IMR-90 (cell line): ENCODE measurements at regions not wholly inside any gene's neighbourhood (a gene's known extent, or its start where the extent isn't known, plus 50 kb on each side); places are given as distances from the start of the nearest gene placed in this dataset.

Source experiments
- ATAC-seq: fragments of 200-7000 bp; cut with Tn5 transposase; 2 replicates; pipeline ENCODE4 v1.9.1; 2020; ENCODE audit warnings: low read depth, mild to moderate bottlenecking, moderate library complexity
- BruUV-seq: library from RNA; stranded (reverse); fragments of 400-500 nt; replicated peaks from 2 replicates; lab custom pipeline; 2021; lab: Mats Ljungman, UMichigan
- CTCF ChIA-PET: fragments of 300-600 bp; formaldehyde crosslinking; extraction: SDS; loops from one replicate; lab custom pipeline; 2021; ENCODE audit warnings: antibody characterized with exemption; lab: Yijun Ruan, JAX
- POLR2A ChIA-PET: fragments of 300-600 bp; sonication (Branson Sonifier 250); formaldehyde crosslinking; loops from one replicate; lab custom pipeline; 2022; ENCODE audit warnings: antibody characterized with exemption; ENCODE audit not compliant: unreplicated experiment; lab: Charles Lee
- DNase-seq: peaks from one replicate; pipeline ENCODE4 v3.0.0; 2013
- H2AFZ ChIP-seq: replicated peaks from 2 replicates; pipeline ENCODE3; 2013; ENCODE audit warnings: low read length, mild to moderate bottlenecking; ENCODE audit not compliant: poor library complexity
- H2AK5ac ChIP-seq: 2 replicates; pipeline ENCODE4 v1.6.1; 2013; ENCODE audit warnings: low read depth, low read length, inconsistent platforms
- H2AK9ac ChIP-seq: replicated peaks from 2 replicates; pipeline ENCODE3; 2013; ENCODE audit warnings: mild to moderate bottlenecking, low read depth, low read length, moderate library complexity; ENCODE audit not compliant: poor library complexity
- H2BK120ac ChIP-seq: 2 replicates; pipeline ENCODE4 v1.6.1; 2013; ENCODE audit warnings: low read depth, low read length, inconsistent platforms
- H2BK15ac ChIP-seq: 3 replicates; pipeline ENCODE4 v1.6.1; 2013; ENCODE audit warnings: low read depth, low read length, inconsistent platforms
- H2BK20ac ChIP-seq: 2 replicates; pipeline ENCODE4 v1.6.1; 2013; ENCODE audit warnings: low read depth, mild to moderate bottlenecking, inconsistent platforms, low read length, moderate library complexity
- H2BK5ac ChIP-seq: 2 replicates; pipeline ENCODE4 v1.6.1; 2013; ENCODE audit warnings: mild to moderate bottlenecking, low read depth, low read length, inconsistent platforms; ENCODE audit not compliant: poor library complexity, severe bottlenecking
- H3K14ac ChIP-seq: replicated peaks from 2 replicates; pipeline ENCODE4 v1.6.1; 2013; ENCODE audit warnings: low read depth, low read length, inconsistent platforms
- H3K18ac ChIP-seq: 2 replicates; pipeline ENCODE4 v1.6.1; 2013; ENCODE audit warnings: low read depth, low read length, control low read depth
- H3K23ac ChIP-seq: 2 replicates; pipeline ENCODE4 v1.6.1; 2013; ENCODE audit warnings: low read depth, low read length, inconsistent platforms
- H3K27ac ChIP-seq: 2 replicates; pipeline ENCODE4 v1.5.1; 2013; ENCODE audit warnings: mild to moderate bottlenecking, control low read depth, low read length; ENCODE audit not compliant: insufficient read depth
- H3K27me3 ChIP-seq: 2 replicates; pipeline ENCODE4 v1.6.1; 2013; ENCODE audit warnings: low read length; ENCODE audit not compliant: control insufficient read depth, insufficient read depth
- H3K36me3 ChIP-seq: 2 replicates; pipeline ENCODE4 v1.6.1; 2013; ENCODE audit warnings: low read length, mixed read lengths; ENCODE audit not compliant: control insufficient read depth, insufficient read depth
- H3K4ac ChIP-seq: 2 replicates; pipeline ENCODE4 v1.6.1; 2013; ENCODE audit warnings: low read depth, low read length, inconsistent platforms
- H3K4me1 ChIP-seq: 2 replicates; pipeline ENCODE4 v1.6.1; 2013; ENCODE audit warnings: low read length, mixed read lengths; ENCODE audit not compliant: control insufficient read depth, insufficient read depth
- H3K4me2 ChIP-seq: 2 replicates; pipeline ENCODE4 v1.6.1; 2013; ENCODE audit warnings: low read depth, mild to moderate bottlenecking, control low read depth, low read length, moderate library complexity
- H3K4me3 ChIP-seq: 2 replicates; pipeline ENCODE4 v1.5.1; 2013; ENCODE audit warnings: low read depth, mild to moderate bottlenecking, control low read depth, low read length, moderate library complexity; ENCODE audit not compliant: insufficient read depth
- H3K56ac ChIP-seq: 2 replicates; pipeline ENCODE4 v1.6.1; 2013; ENCODE audit warnings: low read length, inconsistent platforms; ENCODE audit not compliant: insufficient read depth; ENCODE audit errors: extremely low read depth
- H3K79me1 ChIP-seq, 2 experiments: 2 replicates each; pipeline ENCODE4 v1.6.1; 2013; ENCODE audit warnings: low read length in 2 of 2, inconsistent platforms in 1 of 2, low read depth in 1 of 2
- H3K9ac ChIP-seq: 2 replicates; pipeline ENCODE4 v1.6.1; 2013; ENCODE audit warnings: low read depth, low read length, control low read depth
- H3K9me1 ChIP-seq: 2 replicates; pipeline ENCODE4 v1.6.1; 2013; ENCODE audit warnings: low read length, inconsistent platforms; ENCODE audit not compliant: insufficient read depth
- H3K9me3 ChIP-seq: 2 replicates; pipeline ENCODE4 v1.6.1; 2013; ENCODE audit warnings: low read length; ENCODE audit not compliant: control insufficient read depth, insufficient read depth
- H4K20me1 ChIP-seq: 2 replicates; pipeline ENCODE4 v1.6.1; 2013; ENCODE audit warnings: low read length, inconsistent platforms; ENCODE audit not compliant: insufficient read depth
- H4K5ac ChIP-seq: 2 replicates; pipeline ENCODE4 v1.6.1; 2013; ENCODE audit warnings: mild to moderate bottlenecking, low read depth, low read length, control low read depth
- H4K8ac ChIP-seq, 2 experiments: 2 replicates each; pipeline ENCODE4 v1.6.1; 2013; ENCODE audit warnings: low read depth in 2 of 2, low read length in 2 of 2, control low read depth in 1 of 2, inconsistent platforms in 1 of 2
- H4K91ac ChIP-seq: 2 replicates; pipeline ENCODE4 v1.6.1; 2013; ENCODE audit warnings: low read depth, low read length, inconsistent platforms; ENCODE audit not compliant: insufficient read depth
- BHLHE40 ChIP-seq: fragments of 150-350 bp; IDR thresholded peaks from 2 replicates; pipeline ENCODE4 v1.6.1; 2016; ENCODE audit warnings: mild to moderate bottlenecking, low read depth, low read length
- CEBPB ChIP-seq: IDR thresholded peaks from 2 replicates; pipeline ENCODE4 v1.6.1; 2012; ENCODE audit warnings: low read depth, low read length, improper control_type of control experiment
- CHD1 ChIP-seq: IDR thresholded peaks from 2 replicates; pipeline ENCODE4 v1.6.1; 2012; ENCODE audit warnings: low read depth, low read length, improper control_type of control experiment
- MAFK ChIP-seq: IDR thresholded peaks from 2 replicates; pipeline ENCODE4 v1.6.1; 2012; ENCODE audit warnings: low read depth, low read length, improper control_type of control experiment
- POLR2A ChIP-seq: IDR thresholded peaks from 2 replicates; pipeline ENCODE4 v1.6.1; 2012; ENCODE audit warnings: mild to moderate bottlenecking, low read depth, low read length
- RAD21 ChIP-seq: IDR thresholded peaks from 2 replicates; pipeline ENCODE4 v1.6.1; 2012; ENCODE audit warnings: low read length, improper control_type of control experiment
- RFX5 ChIP-seq: IDR thresholded peaks from 2 replicates; pipeline ENCODE4 v1.8.0; 2012; ENCODE audit warnings: low read depth, mild to moderate bottlenecking, low read length, moderate library complexity
- WGBS, 2 experiments: methylation state at CpG; one replicate each; pipeline versions ENCODE4 v1.1.5 to v1.1.7; 2013; ENCODE audit warnings: missing lambda C conversion rate in 2 of 2; ENCODE audit not compliant: insufficient read length in 1 of 2; ENCODE audit errors: extremely low coverage in 2 of 2; 5-methylcytosine and 5-hydroxymethylcytosine counted together
- dilution Hi-C: fragments of 300-500 bp; cut with HindIII; formaldehyde crosslinking; loops from one replicate; pipeline ENCODE4 v1.14.3; 2018; ENCODE audit warnings: low sequenced_read_pairs; ENCODE audit not compliant: unreplicated experiment
- in situ Hi-C: fragments of 300-500 bp; cut with MboI; formaldehyde crosslinking; loops from 3 replicates; pipeline ENCODE4 v1.14.3; 2019; ENCODE audit warnings: low sequenced_read_pairs, inconsistent platforms, mixed read lengths
- intact Hi-C: fragments of 100-400 bp; cut with micrococcal nuclease; formaldehyde crosslinking; loops from 2 replicates; pipeline ENCODE4 v1.10.0; 2022
- TF ChIP-seq, protein P1 (sequence below): fragments of 150-350 bp; IDR thresholded peaks from 2 replicates; pipeline ENCODE4 v1.6.1; 2016; ENCODE audit warnings: low read depth, mild to moderate bottlenecking, low read length, moderate library complexity, borderline replicate concordance
- TF ChIP-seq, protein P2 (sequence below): fragments of 150-350 bp; IDR thresholded peaks from 2 replicates; pipeline ENCODE4 v1.6.1; 2017; ENCODE audit warnings: mild to moderate bottlenecking, antibody characterized with exemption, low read length, low read depth

DNA sequence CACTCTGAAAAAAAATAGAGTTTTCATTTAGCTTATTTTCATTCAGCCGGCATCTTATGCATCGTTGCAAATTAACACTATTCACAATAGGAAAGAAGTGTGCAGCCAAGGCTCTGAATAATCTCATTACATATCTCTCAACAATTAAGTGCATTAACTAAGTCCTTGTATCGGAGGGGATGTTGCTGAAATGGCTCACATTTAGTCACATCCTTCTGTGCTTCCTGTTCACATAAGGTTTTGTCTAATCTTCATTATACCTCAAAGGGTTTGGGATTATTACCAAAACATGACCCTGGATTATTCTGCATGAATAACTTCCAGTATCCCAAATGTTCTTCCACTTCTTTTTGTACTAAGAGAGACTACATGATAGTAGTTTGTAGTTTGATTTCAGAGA lies 278.0 kb upstream of the GRIA1 start:
- dilution Hi-C loops: no loop called here
- no peak overlapping the region for H3K18ac ChIP-seq

More for the DNA sequence above, 278.0 kb upstream of the GRIA1 start:
- no peaks in the 10 kb centered on the region for H3K9me1 ChIP-seq
- no CpG with 5 or more reads among the region's 3 CpGs for WGBS, 2 experiments
- H3K14ac ChIP-seq: no peak overlapping the region
- no peak overlapping the region for H3K4me3 ChIP-seq
- no peak overlapping the region for H3K27ac ChIP-seq
- no peak overlapping the region for H4K8ac ChIP-seq
- H3K79me1 ChIP-seq: no peaks in the 10 kb centered on the region
- H3K36me3 ChIP-seq: no peaks in the 10 kb centered on the region
- H3K56ac ChIP-seq: no peak overlapping the region
- DNase-seq (no peak), ATAC-seq (no peak)
- no peak overlapping the region for H2BK20ac ChIP-seq
- no peaks in the 10 kb centered on the region for H4K20me1 ChIP-seq
- ChIA-PET CTCF (no interaction called here), POLR2A (no interaction called here)
- H3K23ac ChIP-seq: no peak overlapping the region
- H2AK9ac ChIP-seq: no peak overlapping the region
- in situ Hi-C loops: no loop called here
- BruUV-seq: no TSS peak
- H3K27me3 ChIP-seq: no peaks in the 10 kb centered on the region
- H3K9ac ChIP-seq: no peak overlapping the region
- no peak overlapping the region for H2AFZ ChIP-seq
- no peak overlapping the region for H2BK120ac ChIP-seq
- H3K4ac ChIP-seq: no peak overlapping the region
- peaks cover 16% of the 10 kb centered on the region for H3K9me3 ChIP-seq
- H3K4me1 ChIP-seq: no peaks in the 10 kb centered on the region
- TF ChIP-seq RAD21: no peak
- TF ChIP-seq, protein P1, sequence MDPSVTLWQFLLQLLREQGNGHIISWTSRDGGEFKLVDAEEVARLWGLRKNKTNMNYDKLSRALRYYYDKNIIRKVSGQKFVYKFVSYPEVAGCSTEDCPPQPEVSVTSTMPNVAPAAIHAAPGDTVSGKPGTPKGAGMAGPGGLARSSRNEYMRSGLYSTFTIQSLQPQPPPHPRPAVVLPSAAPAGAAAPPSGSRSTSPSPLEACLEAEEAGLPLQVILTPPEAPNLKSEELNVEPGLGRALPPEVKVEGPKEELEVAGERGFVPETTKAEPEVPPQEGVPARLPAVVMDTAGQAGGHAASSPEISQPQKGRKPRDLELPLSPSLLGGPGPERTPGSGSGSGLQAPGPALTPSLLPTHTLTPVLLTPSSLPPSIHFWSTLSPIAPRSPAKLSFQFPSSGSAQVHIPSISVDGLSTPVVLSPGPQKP: no peak
- no peak for TF ChIP-seq MAFK
- no peak for TF ChIP-seq CEBPB
- TF ChIP-seq BHLHE40: no peak
- TF ChIP-seq RFX5: no peak
- TF ChIP-seq CHD1: no peak
- TF ChIP-seq, protein P2, sequence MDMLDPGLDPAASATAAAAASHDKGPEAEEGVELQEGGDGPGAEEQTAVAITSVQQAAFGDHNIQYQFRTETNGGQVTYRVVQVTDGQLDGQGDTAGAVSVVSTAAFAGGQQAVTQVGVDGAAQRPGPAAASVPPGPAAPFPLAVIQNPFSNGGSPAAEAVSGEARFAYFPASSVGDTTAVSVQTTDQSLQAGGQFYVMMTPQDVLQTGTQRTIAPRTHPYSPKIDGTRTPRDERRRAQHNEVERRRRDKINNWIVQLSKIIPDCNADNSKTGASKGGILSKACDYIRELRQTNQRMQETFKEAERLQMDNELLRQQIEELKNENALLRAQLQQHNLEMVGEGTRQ: no peak
- no peak for TF ChIP-seq POLR2A
- H2AK5ac ChIP-seq: no peak overlapping the region
- H2BK5ac ChIP-seq: no peak overlapping the region
- H3K4me2 ChIP-seq: no peak overlapping the region
- no peak overlapping the region for H4K91ac ChIP-seq
- H2BK15ac ChIP-seq: no peak overlapping the region
- intact Hi-C loops: no loop called here
- no peak overlapping the region for H4K5ac ChIP-seq
